Ovary (tissue), 3 donors: ENCODE measurements at regions not wholly inside any gene's neighbourhood (a gene's known extent, or its start where the extent isn't known, plus 50 kb on each side); places are given as distances from the start of the nearest gene placed in this dataset.

Experiments used
- CTCF ChIP-seq, 3 donors: fragments of 450-650 bp in 2 of 3; fragments of 200-600 bp in 1 of 3; IDR thresholded peaks; one replicate each; pipeline versions ENCODE4 v1.5.1 to v1.8.0; 2016 to 2022; ENCODE audit warnings: antibody characterized with exemption in 3 of 3, mild to moderate bottlenecking in 1 of 3
- EP300 ChIP-seq: sonication (generic); formaldehyde crosslinking; IDR thresholded peaks from one replicate; pipeline ENCODE4 v1.6.1; 2017; ENCODE audit warnings: antibody characterized with exemption
- POLR2A ChIP-seq: fragments of 450-650 bp; IDR thresholded peaks from one replicate; pipeline ENCODE4 v1.6.1; 2017; ENCODE audit warnings: antibody characterized with exemption, mild to moderate bottlenecking, moderate library complexity
- donor health status: DM: no; HTN: no; CAD: no.

GRCh38 chr11:119794141-119794665, 65.2 kb upstream of the NECTIN1 start:
- TF ChIP-seq CTCF (IDR thresholded peaks at IDR 0.05), result no peak
- TF ChIP-seq EP300, result no peak
- TF ChIP-seq POLR2A, result no peak
